Glutamatergic neuron (in vitro differentiated cells): ENCODE measurements at regions not wholly inside any gene's neighbourhood (a gene's known extent, or its start where the extent isn't known, plus 50 kb on each side); places are given as distances from the start of the nearest gene placed in this dataset.
"Not testable (repeated sequence)": the region's sequence is repeated elsewhere in the genome, so short reads cannot be mapped to it uniquely, and the experiment has no call there.

Experiments used
- DNase-seq: peaks from one replicate; pipeline ENCODE4 v3.0.0; 2022
- H3K27ac Mint-ChIP-seq: one replicate; pipeline ENCODE4 v1.8.0; 2020; ENCODE audit warnings: mild to moderate bottlenecking, mixed read lengths, inconsistent platforms; ENCODE audit not compliant: unreplicated experiment
- H3K27me3 Mint-ChIP-seq: one replicate; pipeline ENCODE4 v1.8.0; 2020; ENCODE audit warnings: mild to moderate bottlenecking, moderate library complexity, mixed read lengths, inconsistent platforms; ENCODE audit not compliant: unreplicated experiment
- H3K36me3 Mint-ChIP-seq: one replicate; pipeline ENCODE4 v1.8.0; 2020; ENCODE audit warnings: mild to moderate bottlenecking, mixed read lengths, inconsistent platforms; ENCODE audit not compliant: unreplicated experiment
- H3K4me1 Mint-ChIP-seq: one replicate; pipeline ENCODE4 v1.8.0; 2020; ENCODE audit warnings: mild to moderate bottlenecking, low read depth, mixed read lengths, inconsistent platforms; ENCODE audit not compliant: unreplicated experiment
- H3K4me3 Mint-ChIP-seq: one replicate; pipeline ENCODE4 v1.8.0; 2020; ENCODE audit warnings: mild to moderate bottlenecking, mixed read lengths, inconsistent platforms; ENCODE audit not compliant: unreplicated experiment
- H3K9me3 Mint-ChIP-seq: one replicate; pipeline ENCODE4 v1.8.0; 2020; ENCODE audit warnings: mild to moderate bottlenecking, moderate library complexity, mixed read lengths, inconsistent platforms; ENCODE audit not compliant: unreplicated experiment
- TF ChIP-seq, protein P1 (sequence below): fragments of 200-600 bp; sonication (generic); IDR thresholded peaks from one replicate; pipeline ENCODE4 v1.5.0; 2021; ENCODE audit not compliant: partially characterized antibody, unreplicated experiment

DNA sequence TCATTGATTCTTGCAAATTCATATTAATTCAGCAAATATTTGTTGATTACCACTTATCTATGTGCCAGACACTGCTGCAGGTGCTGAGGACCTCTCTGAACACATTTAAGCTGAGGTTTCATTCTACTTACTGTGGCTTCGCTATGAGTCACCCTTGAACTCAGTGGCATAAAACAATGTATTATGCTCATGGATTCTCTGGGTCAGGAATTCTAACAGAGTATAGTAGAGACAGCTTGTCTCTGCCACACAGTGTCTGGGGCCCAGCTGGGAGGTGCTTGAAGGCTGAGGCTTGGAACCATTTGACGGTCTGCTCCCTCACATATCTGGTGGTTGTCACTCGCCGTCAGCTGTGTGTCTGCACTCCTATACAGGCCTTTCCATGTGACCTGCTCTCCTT is 124.3 kb upstream of the NR3C1 start:
- DNase-seq = peak; percentile 12
- no peak overlapping the region for H3K4me3 Mint-ChIP-seq
- H3K9me3 Mint-ChIP-seq = no peaks in the 10 kb centered on the region
- no peak overlapping the region for H3K27ac Mint-ChIP-seq
- no peaks in the 10 kb centered on the region for H3K36me3 Mint-ChIP-seq
- H3K27me3 Mint-ChIP-seq = no peaks in the 10 kb centered on the region
- peaks cover 7% of the 10 kb centered on the region for H3K4me1 Mint-ChIP-seq
- TF ChIP-seq, protein P1, sequence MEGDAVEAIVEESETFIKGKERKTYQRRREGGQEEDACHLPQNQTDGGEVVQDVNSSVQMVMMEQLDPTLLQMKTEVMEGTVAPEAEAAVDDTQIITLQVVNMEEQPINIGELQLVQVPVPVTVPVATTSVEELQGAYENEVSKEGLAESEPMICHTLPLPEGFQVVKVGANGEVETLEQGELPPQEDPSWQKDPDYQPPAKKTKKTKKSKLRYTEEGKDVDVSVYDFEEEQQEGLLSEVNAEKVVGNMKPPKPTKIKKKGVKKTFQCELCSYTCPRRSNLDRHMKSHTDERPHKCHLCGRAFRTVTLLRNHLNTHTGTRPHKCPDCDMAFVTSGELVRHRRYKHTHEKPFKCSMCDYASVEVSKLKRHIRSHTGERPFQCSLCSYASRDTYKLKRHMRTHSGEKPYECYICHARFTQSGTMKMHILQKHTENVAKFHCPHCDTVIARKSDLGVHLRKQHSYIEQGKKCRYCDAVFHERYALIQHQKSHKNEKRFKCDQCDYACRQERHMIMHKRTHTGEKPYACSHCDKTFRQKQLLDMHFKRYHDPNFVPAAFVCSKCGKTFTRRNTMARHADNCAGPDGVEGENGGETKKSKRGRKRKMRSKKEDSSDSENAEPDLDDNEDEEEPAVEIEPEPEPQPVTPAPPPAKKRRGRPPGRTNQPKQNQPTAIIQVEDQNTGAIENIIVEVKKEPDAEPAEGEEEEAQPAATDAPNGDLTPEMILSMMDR = no peak

- TF ChIP-seq, protein P1 = no peak
- DNase-seq = no peak
- H3K27ac Mint-ChIP-seq = no peak overlapping the region
- peaks cover 7% of the 10 kb centered on the region for H3K4me1 Mint-ChIP-seq
- H3K36me3 Mint-ChIP-seq = no peaks in the 10 kb centered on the region
- H3K4me3 Mint-ChIP-seq = no peak overlapping the region
- no peaks in the 10 kb centered on the region for H3K27me3 Mint-ChIP-seq
- no peaks in the 10 kb centered on the region for H3K9me3 Mint-ChIP-seq
Observed at GRCh38 chr5:143525176-143525575, 121.7 kb upstream of the NR3C1 start.

GRCh38 chr5:143524338-143524945 is 121.0 kb upstream of the NR3C1 start:
- no peak for DNase-seq
- Mint-ChIP-seq H3K27me3 (no peaks in the 10 kb centered on the region), H3K36me3 (no peaks in the 10 kb centered on the region), H3K27ac (no peak overlapping the region), H3K9me3 (no peaks in the 10 kb centered on the region), H3K4me3 (no peak overlapping the region), H3K4me1 (peaks cover 7% of the 10 kb centered on the region)
- TF ChIP-seq, protein P1 = no peak

DNA sequence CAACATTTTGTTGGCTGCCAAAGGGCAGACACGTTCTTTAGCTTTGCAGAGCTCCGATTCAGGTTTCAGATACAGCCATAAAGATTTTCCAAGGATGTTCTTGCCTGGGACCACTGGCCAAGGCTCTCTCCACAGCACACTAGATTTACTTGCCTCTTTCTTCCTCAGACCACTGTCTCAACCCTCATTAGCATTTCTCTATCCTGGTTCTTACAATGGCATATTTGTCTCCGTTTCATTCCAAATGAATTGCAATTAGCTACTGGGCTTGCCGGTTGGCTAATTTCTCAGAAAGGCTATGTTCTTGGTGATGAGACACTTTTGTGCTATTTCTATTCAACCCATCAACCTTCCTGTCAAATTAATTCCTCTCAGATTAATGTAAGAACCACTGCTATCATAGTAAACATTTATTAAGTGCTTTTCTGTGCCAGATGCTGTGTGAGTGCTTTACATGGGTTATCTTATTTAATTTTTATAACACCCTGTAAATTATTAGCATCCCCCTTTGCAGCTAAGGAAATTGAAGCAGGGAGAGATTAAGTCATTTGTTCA is 118.4 kb upstream of the NR3C1 start:
- Mint-ChIP-seq H3K27me3 (no peaks in the 10 kb centered on the region), H3K4me3 (no peak overlapping the region), H3K4me1 (peaks cover 7% of the 10 kb centered on the region), H3K27ac (no peak overlapping the region), H3K9me3 (peaks cover 2% of the 10 kb centered on the region), H3K36me3 (no peaks in the 10 kb centered on the region)
- TF ChIP-seq, protein P1 = no peak
- DNase-seq = no peak

DNA sequence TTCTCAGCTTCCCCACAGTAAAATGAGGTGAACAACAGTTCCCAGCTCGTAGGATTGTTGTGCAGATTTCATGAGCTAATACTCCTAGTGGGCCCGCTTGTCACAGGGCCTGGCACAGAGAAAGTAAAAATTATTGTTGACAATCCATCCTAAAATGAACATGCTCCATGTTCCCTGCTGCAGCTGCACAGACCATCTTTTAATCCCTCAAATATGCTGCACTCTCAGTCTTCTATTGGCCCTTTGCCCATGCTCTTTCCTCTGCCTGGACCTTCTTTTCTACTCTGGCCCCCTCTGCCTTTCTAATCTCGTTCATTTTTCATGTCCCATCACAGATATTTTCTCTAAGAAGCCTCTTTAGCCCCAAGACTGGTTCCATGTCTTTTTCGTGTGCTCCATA is 117.7 kb upstream of the NR3C1 start:
- Mint-ChIP-seq H3K27me3 (no peaks in the 10 kb centered on the region), H3K36me3 (no peaks in the 10 kb centered on the region), H3K27ac (no peak overlapping the region), H3K4me3 (no peak overlapping the region), H3K4me1 (peaks cover 11% of the 10 kb centered on the region), H3K9me3 (peaks cover 2% of the 10 kb centered on the region)
- TF ChIP-seq, protein P1 = no peak
- DNase-seq = no peak

GRCh38 chr5:143519215-143519614 is 115.7 kb upstream of the NR3C1 start:
- not testable (repeated sequence) for H3K4me3 Mint-ChIP-seq, H3K27ac Mint-ChIP-seq, DNase-seq, H3K36me3 Mint-ChIP-seq, H3K27me3 Mint-ChIP-seq, H3K9me3 Mint-ChIP-seq
- H3K4me1 Mint-ChIP-seq = peaks cover 12% of the 10 kb centered on the region

DNA sequence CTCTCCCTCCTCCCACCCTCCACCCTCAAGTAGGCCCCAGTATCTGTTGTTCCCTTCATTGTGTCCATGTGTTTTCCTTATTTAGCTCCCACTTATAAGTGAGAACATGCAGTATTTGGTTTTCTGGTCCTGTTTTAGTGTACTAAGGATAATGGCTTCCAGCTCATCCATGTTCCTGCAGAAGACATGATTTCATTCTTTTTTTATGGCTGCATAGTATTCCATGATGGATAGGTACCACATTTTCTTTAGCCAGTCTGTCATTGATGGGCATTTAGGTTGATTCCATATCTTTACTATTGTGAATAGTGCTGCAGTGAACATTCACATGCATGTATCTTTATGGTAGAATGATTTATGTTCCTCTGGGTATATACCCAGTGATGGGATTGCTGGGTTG is 114.3 kb upstream of the NR3C1 start:
- H3K4me1 Mint-ChIP-seq = peaks cover 12% of the 10 kb centered on the region
- not testable (repeated sequence) for H3K36me3 Mint-ChIP-seq, H3K27me3 Mint-ChIP-seq, H3K4me3 Mint-ChIP-seq, DNase-seq, H3K9me3 Mint-ChIP-seq, H3K27ac Mint-ChIP-seq
